ENCODE measurements at regions not wholly inside any gene's neighbourhood (a gene's known extent, or its start where the extent isn't known, plus 50 kb on each side); places are given as distances from the start of the nearest gene placed in this dataset.
"Not testable (repeated sequence)": the region's sequence is repeated elsewhere in the genome, so short reads cannot be mapped to it uniquely, and the experiment has no call there.

- Histone ChIP-seq H2BK15ac (ENCODE audit: low read depth, low read length) (no peak overlapping the region), H4K20me1 (ENCODE audit: control insufficient read depth, insufficient read depth, insufficient read length) (no peaks in the 10 kb centered on the region), H2BK12ac (ENCODE audit: insufficient read length, low read depth, low read length) (no peak overlapping the region), H3K23ac (ENCODE audit: insufficient read length, low read depth, low read length) (no peak overlapping the region), H4K8ac (replicated peaks; ENCODE audit: insufficient read length, low read depth, low read length) (no peak overlapping the region), H3K4me2 (ENCODE audit: insufficient read depth, insufficient read length, low read length) (no peak overlapping the region), H2BK20ac (ENCODE audit: low read depth, low read length, poor library complexity, severe bottlenecking) (no peak overlapping the region), H2BK120ac (ENCODE audit: low read depth, low read length, poor library complexity, severe bottlenecking) (no peak overlapping the region), H3K79me2 (ENCODE audit: insufficient read depth, low read length) (no peaks in the 10 kb centered on the region), H3K56ac (ENCODE audit: insufficient read length, low read depth, low read length) (no peak overlapping the region), H3K14ac (ENCODE audit: insufficient read depth, low read length) (no peak overlapping the region), H3K27ac (ENCODE audit: insufficient read length, low read depth, low read length) (no peak overlapping the region), H3K79me1 (ENCODE audit: insufficient read depth, low read depth, low read length, poor library complexity, severe bottlenecking) (no peaks in the 10 kb centered on the region), H3K18ac (ENCODE audit: insufficient read length, low read depth, low read length) (no peak overlapping the region), H3K4me1 (ENCODE audit: insufficient read depth, low read length) (no peaks in the 10 kb centered on the region; the same call in 1 of the 2 replicates), H3K9ac (ENCODE audit: extremely low read depth, insufficient read length, low read length) (no peak overlapping the region), H3K27me3 (ENCODE audit: insufficient read depth, low read length) (no peaks in the 10 kb centered on the region), H4K91ac (ENCODE audit: insufficient read length, low read depth, low read length) (no peak overlapping the region), H4K5ac (ENCODE audit: insufficient read length, low read depth, low read length) (no peak overlapping the region), H2BK5ac (ENCODE audit: insufficient read length, low read length) (no peak overlapping the region), H3T11ph (ENCODE audit: low read length) (no peak overlapping the region), H2AFZ (ENCODE audit: low read length) (no peak overlapping the region), H3K23me2 (ENCODE audit: insufficient read length, low read depth, low read length, poor library complexity, severe bottlenecking) (no peaks in the 10 kb centered on the region), H2AK5ac (ENCODE audit: insufficient read length, low read length) (no peak overlapping the region), H3K4ac (ENCODE audit: low read depth, low read length) (no peak overlapping the region), H3K9me3 (ENCODE audit: control insufficient read depth, low read depth, low read length) (no peaks in the 10 kb centered on the region)
- peaks cover 3% of the 10 kb centered on the region for H3K27me3 Mint-ChIP-seq (ENCODE audit: low read depth)
- H3K4me1 Mint-ChIP-seq = peaks cover 4 to 6% of the 10 kb centered on the region in 2 experiments
- H3K4me3 Mint-ChIP-seq = no peak overlapping the region
- H3K27ac Mint-ChIP-seq = no peak overlapping the region; a peak in 1 of 7 replicates
- WGBS (ENCODE audit: extremely low coverage, insufficient read length, low lambda C conversion rate) = no CpG with 5 or more reads among the region's 2 CpGs
- DNase-seq = no peak
- no peaks in the 10 kb centered on the region; a peak in 2 of 5 replicates for H3K9me3 Mint-ChIP-seq
- no peak for TF ChIP-seq CTCF (conservative IDR thresholded peaks at IDR 0.05)
- H3K36me3 Mint-ChIP-seq (ENCODE audit: insufficient read depth in 1 of 3, low read depth in 3 of 3) = peaks cover 0 to 5% (median 0%) of the 10 kb centered on the region in 3 experiments; a peak in 2 of 7 replicates
Observed at GRCh38 chr6:14417377-14417776, 299.8 kb downstream of the CD83 start.

- H3K4ac ChIP-seq (ENCODE audit: low read depth, low read length); H3T11ph ChIP-seq (ENCODE audit: low read length); H3K9me3 Mint-ChIP-seq; H3K79me2 ChIP-seq (ENCODE audit: insufficient read depth, low read length); H2BK15ac ChIP-seq (ENCODE audit: low read depth, low read length); H2BK120ac ChIP-seq (ENCODE audit: low read depth, low read length, poor library complexity, severe bottlenecking); H3K27ac Mint-ChIP-seq; DNase-seq; H2BK12ac ChIP-seq (ENCODE audit: insufficient read length, low read depth, low read length); H4K8ac ChIP-seq (replicated peaks; ENCODE audit: insufficient read length, low read depth, low read length); H4K5ac ChIP-seq (ENCODE audit: insufficient read length, low read depth, low read length); H3K18ac ChIP-seq (ENCODE audit: insufficient read length, low read depth, low read length); H3K27me3 ChIP-seq (ENCODE audit: insufficient read depth, low read length); H3K4me2 ChIP-seq (ENCODE audit: insufficient read depth, insufficient read length, low read length); H2AK5ac ChIP-seq (ENCODE audit: insufficient read length, low read length); H3K4me1 Mint-ChIP-seq; H4K20me1 ChIP-seq (ENCODE audit: control insufficient read depth, insufficient read depth, insufficient read length); H3K9ac ChIP-seq (ENCODE audit: extremely low read depth, insufficient read length, low read length); H2AFZ ChIP-seq (ENCODE audit: low read length); H3K23me2 ChIP-seq (ENCODE audit: insufficient read length, low read depth, low read length, poor library complexity, severe bottlenecking); H2BK20ac ChIP-seq (ENCODE audit: low read depth, low read length, poor library complexity, severe bottlenecking); H3K27ac ChIP-seq (ENCODE audit: insufficient read length, low read depth, low read length); H3K4me1 ChIP-seq (ENCODE audit: insufficient read depth, low read length); H3K56ac ChIP-seq (ENCODE audit: insufficient read length, low read depth, low read length); H3K14ac ChIP-seq (ENCODE audit: insufficient read depth, low read length); H3K9me3 ChIP-seq (ENCODE audit: control insufficient read depth, low read depth, low read length); H3K79me1 ChIP-seq (ENCODE audit: insufficient read depth, low read depth, low read length, poor library complexity, severe bottlenecking); H4K91ac ChIP-seq (ENCODE audit: insufficient read length, low read depth, low read length); H3K27me3 Mint-ChIP-seq (ENCODE audit: low read depth); H3K36me3 Mint-ChIP-seq (ENCODE audit: insufficient read depth in 1 of 3, low read depth in 3 of 3); H2BK5ac ChIP-seq (ENCODE audit: insufficient read length, low read length); H3K23ac ChIP-seq (ENCODE audit: insufficient read length, low read depth, low read length); H3K4me3 Mint-ChIP-seq: not testable (repeated sequence)
- WGBS (ENCODE audit: extremely low coverage, insufficient read length, low lambda C conversion rate) = no CpG with 5 or more reads among the region's 7 CpGs
Observed at GRCh38 chr6:14419224-14419623, 301.7 kb downstream of the CD83 start.
